Gastroesophageal sphincter (tissue), 4 donors: ENCODE measurements at regions not wholly inside any gene's neighbourhood (a gene's known extent, or its start where the extent isn't known, plus 50 kb on each side); places are given as distances from the start of the nearest gene placed in this dataset.

ENCODE experiments used
- ATAC-seq: fragments of 150-250 bp; one replicate; pipeline ENCODE4 v1.9.1; 2016; ENCODE audit warnings: mild to moderate bottlenecking, moderate library complexity
- H3K27ac ChIP-seq, 4 donors: fragments of 200-600 bp; sonication (generic) in 3 of 4; 1 replicate in 3 of 4; 2 replicates in 1 of 4; pipeline ENCODE4 v1.5.1; 2016 to 2019
- H3K27me3 ChIP-seq: fragments of 200-600 bp; sonication (generic); one replicate; pipeline ENCODE4 v1.5.1; 2019
- H3K36me3 ChIP-seq, 2 donors: fragments of 200-600 bp; sonication (generic); one replicate each; pipeline ENCODE4 v1.5.1; 2019; ENCODE audit warnings: control low read depth in 1 of 2
- H3K4me1 ChIP-seq, 3 donors: fragments of 200-600 bp; sonication (generic); 1 replicate in 2 of 3; 2 replicates in 1 of 3; pipeline ENCODE4 v1.5.1; 2016 to 2019; ENCODE audit warnings: control low read depth in 2 of 3
- H3K4me3 ChIP-seq, 2 donors: fragments of 200-600 bp; sonication (generic); one replicate each; pipeline ENCODE4 v1.5.1; 2019; ENCODE audit warnings: mild to moderate bottlenecking in 1 of 2, moderate library complexity in 1 of 2
- H3K9me3 ChIP-seq, 3 donors: fragments of 200-600 bp; sonication (generic); one replicate each; pipeline ENCODE4 v1.5.1; 2017 to 2019; ENCODE audit warnings: control low read depth in 2 of 3
- CTCF ChIP-seq, 4 experiments: fragments of 200-600 bp in 2 of 4; fragments of 450-650 bp in 2 of 4; sonication (generic) in 1 of 4; IDR thresholded peaks; one replicate each; pipeline ENCODE4 v1.5.1; 2017 to 2019; ENCODE audit warnings: antibody characterized with exemption in 4 of 4, mild to moderate bottlenecking in 2 of 4, moderate library complexity in 2 of 4
- EP300 ChIP-seq: sonication (generic); formaldehyde crosslinking; IDR thresholded peaks from one replicate; pipeline ENCODE4 v1.6.1; 2017; ENCODE audit warnings: antibody characterized with exemption, mild to moderate bottlenecking
- POLR2A ChIP-seq, 2 donors: fragments of 450-650 bp; IDR thresholded peaks; one replicate each; pipeline ENCODE4 v1.6.1; 2017; ENCODE audit warnings: antibody characterized with exemption in 2 of 2, mild to moderate bottlenecking in 2 of 2, moderate library complexity in 1 of 2
- POLR2AphosphoS5 ChIP-seq: sonication (generic); formaldehyde crosslinking; IDR thresholded peaks from one replicate; pipeline ENCODE4 v1.6.1; 2017; ENCODE audit warnings: antibody characterized with exemption
- WGBS, 2 donors: methylation state at CpG; one replicate each; pipeline ENCODE4 v1.1.5; 2018; ENCODE audit warnings: low coverage in 1 of 2; 5-methylcytosine and 5-hydroxymethylcytosine counted together

GRCh38 chr5:27708534-27708933, 670.1 kb upstream of the CDH9 start:
- Histone ChIP-seq H3K27me3 (no peaks in the 10 kb centered on the region), H3K9me3 (no peaks in the 10 kb centered on the region), H3K27ac (no peak overlapping the region), H3K36me3 (no peaks in the 10 kb centered on the region), H3K4me1 (no peaks in the 10 kb centered on the region), H3K4me3 (no peak overlapping the region)
- ATAC-seq, result no peak
- TF ChIP-seq CTCF (IDR thresholded peaks at IDR 0.05), result no peak
- no peak for TF ChIP-seq EP300
- no peak for TF ChIP-seq POLR2AphosphoS5
- TF ChIP-seq POLR2A (IDR thresholded peaks at IDR 0.05), result no peak
- WGBS, 2 donors, result 82 to 83% methylated on average over 1 to 3 of the region's 3 CpGs

- Histone ChIP-seq H3K4me1 (no peaks in the 10 kb centered on the region), H3K27me3 (no peaks in the 10 kb centered on the region), H3K9me3 (no peaks in the 10 kb centered on the region), H3K4me3 (no peak overlapping the region), H3K27ac (no peak overlapping the region), H3K36me3 (no peaks in the 10 kb centered on the region)
- ATAC-seq, result no peak
- no peak for TF ChIP-seq POLR2AphosphoS5
- TF ChIP-seq EP300, result no peak
- TF ChIP-seq CTCF (IDR thresholded peaks at IDR 0.05), result no peak
- no peak for TF ChIP-seq POLR2A (IDR thresholded peaks at IDR 0.05)
Observed at GRCh38 chr5:27706832-27707231, 668.4 kb upstream of the CDH9 start.

- Histone ChIP-seq H3K4me3 (no peak overlapping the region), H3K27ac (no peak overlapping the region), H3K36me3 (no peaks in the 10 kb centered on the region), H3K27me3 (no peaks in the 10 kb centered on the region), H3K4me1 (no peaks in the 10 kb centered on the region), H3K9me3 (no peaks in the 10 kb centered on the region)
- no peak for ATAC-seq
- TF ChIP-seq CTCF (IDR thresholded peaks at IDR 0.05), result no peak
- TF ChIP-seq POLR2AphosphoS5, result no peak
- WGBS, 2 donors, result 76 to 87% methylated on average over 3 of the region's 3 CpGs
Observed at GRCh38 chr5:27705661-27706060, 667.3 kb upstream of the CDH9 start.

- no peak for ATAC-seq
- Histone ChIP-seq H3K27me3 (no peaks in the 10 kb centered on the region), H3K4me1 (no peaks in the 10 kb centered on the region), H3K4me3 (no peak overlapping the region), H3K9me3 (no peaks in the 10 kb centered on the region), H3K27ac (no peak overlapping the region), H3K36me3 (no peaks in the 10 kb centered on the region)
- 55 to 59% methylated on average over 4 to 5 of the region's 7 CpGs for WGBS, 2 donors
- TF ChIP-seq POLR2A (IDR thresholded peaks at IDR 0.05) (no peak), EP300 (no peak), CTCF (IDR thresholded peaks at IDR 0.05) (no peak), POLR2AphosphoS5 (no peak)
Observed at GRCh38 chr5:27701931-27702903, 663.8 kb upstream of the CDH9 start.

GRCh38 chr5:27700526-27700925, 662.1 kb upstream of the CDH9 start:
- no peak for ATAC-seq
- Histone ChIP-seq H3K9me3 (no peaks in the 10 kb centered on the region), H3K4me3 (no peak overlapping the region), H3K36me3 (no peaks in the 10 kb centered on the region), H3K27ac (no peak overlapping the region), H3K27me3 (no peaks in the 10 kb centered on the region), H3K4me1 (no peaks in the 10 kb centered on the region)
- TF ChIP-seq EP300 (no peak), POLR2A (IDR thresholded peaks at IDR 0.05) (no peak), CTCF (IDR thresholded peaks at IDR 0.05) (no peak), POLR2AphosphoS5 (no peak)
